ENCODE measurements at regions not wholly inside any gene's neighbourhood (a gene's known extent, or its start where the extent isn't known, plus 50 kb on each side); places are given as distances from the start of the nearest gene placed in this dataset.

DNA sequence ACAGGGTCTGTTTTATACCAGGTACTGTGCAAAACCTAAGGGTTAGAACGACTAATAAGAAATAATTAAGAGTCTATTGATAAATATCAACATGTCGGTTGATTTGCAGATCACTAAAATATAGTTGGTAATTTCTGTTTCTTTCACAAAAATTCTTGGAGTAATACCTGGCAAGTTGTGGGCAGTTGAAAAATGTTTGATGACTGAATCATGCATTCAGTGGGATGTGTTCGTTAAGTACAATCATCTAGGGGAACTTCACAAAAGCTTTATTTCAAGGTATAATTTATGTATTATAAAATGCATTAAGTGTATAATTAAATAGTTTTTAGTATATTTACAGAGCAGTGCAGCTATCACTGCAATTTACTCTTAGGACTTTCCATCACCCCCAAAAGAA is 120.0 kb downstream of the KCNA5 start:
- Histone ChIP-seq H3K27ac (no peak overlapping the region), H3K27me3 (peaks cover 26% of the 10 kb centered on the region), H3K4me1 (no peaks in the 10 kb centered on the region), H3K36me3 (no peaks in the 10 kb centered on the region), H3K4me3 (no peak overlapping the region), H3K9me3 (no peaks in the 10 kb centered on the region)
- no peak for ATAC-seq
- 86 to 87% methylated on average over 3 of the region's 3 CpGs for WGBS, 2 donors (ENCODE audit: low coverage in 1 of 2)
- TF ChIP-seq, protein P1, sequence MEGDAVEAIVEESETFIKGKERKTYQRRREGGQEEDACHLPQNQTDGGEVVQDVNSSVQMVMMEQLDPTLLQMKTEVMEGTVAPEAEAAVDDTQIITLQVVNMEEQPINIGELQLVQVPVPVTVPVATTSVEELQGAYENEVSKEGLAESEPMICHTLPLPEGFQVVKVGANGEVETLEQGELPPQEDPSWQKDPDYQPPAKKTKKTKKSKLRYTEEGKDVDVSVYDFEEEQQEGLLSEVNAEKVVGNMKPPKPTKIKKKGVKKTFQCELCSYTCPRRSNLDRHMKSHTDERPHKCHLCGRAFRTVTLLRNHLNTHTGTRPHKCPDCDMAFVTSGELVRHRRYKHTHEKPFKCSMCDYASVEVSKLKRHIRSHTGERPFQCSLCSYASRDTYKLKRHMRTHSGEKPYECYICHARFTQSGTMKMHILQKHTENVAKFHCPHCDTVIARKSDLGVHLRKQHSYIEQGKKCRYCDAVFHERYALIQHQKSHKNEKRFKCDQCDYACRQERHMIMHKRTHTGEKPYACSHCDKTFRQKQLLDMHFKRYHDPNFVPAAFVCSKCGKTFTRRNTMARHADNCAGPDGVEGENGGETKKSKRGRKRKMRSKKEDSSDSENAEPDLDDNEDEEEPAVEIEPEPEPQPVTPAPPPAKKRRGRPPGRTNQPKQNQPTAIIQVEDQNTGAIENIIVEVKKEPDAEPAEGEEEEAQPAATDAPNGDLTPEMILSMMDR (IDR thresholded peaks at IDR 0.05), result no peak
- TF ChIP-seq POLR2AphosphoS5 (IDR thresholded peaks at IDR 0.05), result no peak
- no peak for TF ChIP-seq POLR2A (IDR thresholded peaks at IDR 0.05)
- no peak for TF ChIP-seq EP300 (IDR thresholded peaks at IDR 0.05)

DNA sequence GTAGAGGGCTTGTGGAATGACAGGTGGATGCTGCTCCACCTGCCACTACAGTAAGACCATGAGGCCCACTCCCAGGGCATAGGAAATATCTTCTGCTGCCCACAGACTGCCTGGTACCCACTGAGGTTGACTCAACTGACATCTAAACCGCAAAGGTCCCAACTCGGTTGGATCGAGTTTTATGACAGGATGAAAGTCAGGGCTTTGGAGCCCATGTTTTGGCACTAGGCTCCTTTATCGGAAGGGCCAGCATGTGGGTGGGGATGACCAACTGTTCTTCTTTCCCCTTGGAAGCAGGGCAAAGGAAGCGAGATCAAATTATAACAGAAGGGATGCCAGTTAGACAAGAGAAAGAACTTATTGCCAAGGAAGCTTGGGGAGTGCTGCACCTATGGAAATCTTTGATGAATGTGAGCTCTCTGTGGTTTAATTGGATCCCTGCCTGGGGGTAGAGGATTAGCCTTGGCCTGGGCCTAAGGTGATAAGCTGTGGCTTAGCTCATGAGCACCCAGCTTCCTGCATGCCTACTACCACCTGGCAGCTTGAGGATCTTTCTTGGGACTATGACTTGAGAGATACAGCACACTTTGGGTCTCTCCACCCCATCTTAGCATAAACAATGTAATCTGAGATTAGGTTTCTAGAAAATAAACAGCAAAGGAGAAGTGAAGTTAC is 121.8 kb downstream of the KCNA5 start:
- H3K9me3 ChIP-seq, result no peaks in the 10 kb centered on the region
- WGBS, 2 donors (ENCODE audit: low coverage in 1 of 2), result 78 to 92% methylated on average over 3 to 5 of the region's 5 CpGs
- H3K27ac ChIP-seq, result no peak overlapping the region
- H3K27me3 ChIP-seq, result peaks cover 26% of the 10 kb centered on the region
- no peak overlapping the region for H3K4me3 ChIP-seq
- no peak for ATAC-seq
- no peaks in the 10 kb centered on the region for H3K4me1 ChIP-seq
- H3K36me3 ChIP-seq, result no peaks in the 10 kb centered on the region
- TF ChIP-seq POLR2A (IDR thresholded peaks at IDR 0.05), result no peak
- no peak for TF ChIP-seq POLR2AphosphoS5 (IDR thresholded peaks at IDR 0.05)
- TF ChIP-seq EP300 (IDR thresholded peaks at IDR 0.05), result no peak
- TF ChIP-seq, protein P1 (IDR thresholded peaks at IDR 0.05), result no peak

DNA sequence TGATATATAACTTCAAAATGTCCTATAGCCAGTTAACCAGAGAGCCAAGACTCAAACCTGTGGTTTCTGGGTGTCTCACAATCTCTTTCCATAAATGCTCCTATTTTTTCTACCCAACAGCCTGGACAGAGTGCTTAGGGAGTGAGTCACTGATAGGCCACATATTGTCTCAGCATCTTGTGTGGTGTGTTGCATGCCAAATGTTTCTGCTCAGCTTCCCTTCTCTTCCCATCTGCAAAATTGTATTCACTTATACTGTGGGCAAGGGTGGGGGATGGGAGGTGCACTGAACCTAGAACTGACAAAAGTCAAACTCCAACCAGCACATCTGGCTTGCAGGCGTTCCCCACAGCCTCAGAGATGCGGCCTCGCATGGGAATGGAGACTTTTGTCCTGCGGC is 123.3 kb downstream of the KCNA5 start:
- Histone ChIP-seq H3K9me3 (no peaks in the 10 kb centered on the region), H3K27me3 (peaks cover 25% of the 10 kb centered on the region), H3K4me1 (no peaks in the 10 kb centered on the region), H3K36me3 (no peaks in the 10 kb centered on the region), H3K4me3 (no peak overlapping the region), H3K27ac (no peak overlapping the region)
- no peak for ATAC-seq
- 100% methylated on average over 1 of the region's 4 CpGs for WGBS, 2 donors (ENCODE audit: low coverage in 1 of 2)
- no peak for TF ChIP-seq EP300 (IDR thresholded peaks at IDR 0.05)
- no peak for TF ChIP-seq POLR2A (IDR thresholded peaks at IDR 0.05)
- TF ChIP-seq POLR2AphosphoS5 (IDR thresholded peaks at IDR 0.05), result no peak
- TF ChIP-seq, protein P1 (IDR thresholded peaks at IDR 0.05), result no peak

DNA sequence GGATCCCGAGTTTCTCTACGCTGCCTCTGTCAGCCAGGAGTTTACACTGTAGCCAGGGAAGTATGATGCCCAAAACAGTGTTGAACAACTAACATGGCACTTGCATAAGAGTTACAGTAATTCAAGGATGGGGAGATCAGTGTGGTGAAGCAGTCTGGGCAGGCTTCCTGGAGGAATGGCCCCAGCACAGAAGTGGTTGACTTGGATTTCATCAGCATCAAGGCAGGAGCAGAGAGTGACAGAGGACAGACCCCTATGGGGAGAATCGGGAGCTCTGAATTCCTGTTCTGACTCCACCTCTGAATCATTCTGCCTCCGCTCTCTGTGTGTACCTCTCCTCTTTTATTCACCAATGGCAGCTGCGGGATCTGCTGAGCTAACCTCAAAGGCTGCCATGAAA is 124.5 kb downstream of the KCNA5 start:
- no peak for ATAC-seq
- H3K9me3 ChIP-seq, result no peaks in the 10 kb centered on the region
- no peak overlapping the region for H3K4me3 ChIP-seq
- 83 to 100% methylated on average over 2 to 3 of the region's 5 CpGs for WGBS, 2 donors (ENCODE audit: low coverage in 1 of 2)
- no peak overlapping the region for H3K27ac ChIP-seq
- H3K4me1 ChIP-seq, result no peaks in the 10 kb centered on the region
- H3K27me3 ChIP-seq, result peaks cover 25% of the 10 kb centered on the region
- H3K36me3 ChIP-seq, result no peaks in the 10 kb centered on the region
- TF ChIP-seq, protein P1 (IDR thresholded peaks at IDR 0.05), result no peak
- TF ChIP-seq POLR2A (IDR thresholded peaks at IDR 0.05) (no peak), EP300 (IDR thresholded peaks at IDR 0.05) (no peak), POLR2AphosphoS5 (IDR thresholded peaks at IDR 0.05) (no peak)

DNA sequence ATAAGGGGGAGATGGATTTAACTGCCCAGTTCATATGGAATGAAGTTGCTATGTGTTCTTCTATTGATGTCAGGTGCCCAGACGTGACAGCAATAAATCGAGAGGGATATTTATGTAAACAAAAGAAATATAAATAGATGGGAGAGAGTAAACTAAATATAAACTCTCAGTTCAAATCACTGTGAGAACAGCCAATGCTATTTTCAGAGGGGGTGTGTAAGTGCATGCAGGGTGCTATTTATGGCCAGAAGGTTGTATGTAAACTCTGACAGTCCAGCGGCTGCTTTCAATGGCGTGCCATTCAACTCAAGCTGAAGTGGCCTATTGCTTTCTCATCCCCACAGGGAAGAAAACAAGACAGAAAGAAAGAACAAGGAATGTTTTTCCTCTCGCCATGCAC is 127.2 kb downstream of the KCNA5 start:
- H3K4me3 ChIP-seq, result no peak overlapping the region
- H3K4me1 ChIP-seq, result no peaks in the 10 kb centered on the region
- H3K27me3 ChIP-seq, result peaks cover 20% of the 10 kb centered on the region
- no peak overlapping the region for H3K27ac ChIP-seq
- no peaks in the 10 kb centered on the region for H3K36me3 ChIP-seq
- 29 to 44% methylated on average over 4 to 5 of the region's 5 CpGs for WGBS, 2 donors (ENCODE audit: low coverage in 1 of 2)
- no peak for ATAC-seq
- no peaks in the 10 kb centered on the region for H3K9me3 ChIP-seq
- TF ChIP-seq POLR2AphosphoS5 (IDR thresholded peaks at IDR 0.05) (no peak), POLR2A (IDR thresholded peaks at IDR 0.05) (no peak), EP300 (IDR thresholded peaks at IDR 0.05) (no peak)
- TF ChIP-seq, protein P1 (IDR thresholded peaks at IDR 0.05), result no peak

Data from gastroesophageal sphincter (tissue), 4 donors.